ENCODE measurements at regions not wholly inside any gene's neighbourhood (a gene's known extent, or its start where the extent isn't known, plus 50 kb on each side); places are given as distances from the start of the nearest gene placed in this dataset.
"Not testable (repeated sequence)": the region's sequence is repeated elsewhere in the genome, so short reads cannot be mapped to it uniquely, and the experiment has no call there.

- peaks cover 0 to 9% (median 0%) of the 10 kb centered on the region in 12 donors for H3K9me3 ChIP-seq
- H3K4me3 ChIP-seq = no peak overlapping the region
- no peak for DNase-seq
- peak in 2 of 4 donors; percentile 29 to 31 for ATAC-seq
- intact Hi-C loops (cut with DNase I) = no loop called here
- no peaks in the 10 kb centered on the region for H3K27me3 ChIP-seq
- no peaks in the 10 kb centered on the region for H3K36me3 ChIP-seq
- no peak overlapping the region for H3K27ac ChIP-seq
- no peak for TF ChIP-seq POLR2A (IDR thresholded peaks at IDR 0.05)
- TF ChIP-seq, protein P1, sequence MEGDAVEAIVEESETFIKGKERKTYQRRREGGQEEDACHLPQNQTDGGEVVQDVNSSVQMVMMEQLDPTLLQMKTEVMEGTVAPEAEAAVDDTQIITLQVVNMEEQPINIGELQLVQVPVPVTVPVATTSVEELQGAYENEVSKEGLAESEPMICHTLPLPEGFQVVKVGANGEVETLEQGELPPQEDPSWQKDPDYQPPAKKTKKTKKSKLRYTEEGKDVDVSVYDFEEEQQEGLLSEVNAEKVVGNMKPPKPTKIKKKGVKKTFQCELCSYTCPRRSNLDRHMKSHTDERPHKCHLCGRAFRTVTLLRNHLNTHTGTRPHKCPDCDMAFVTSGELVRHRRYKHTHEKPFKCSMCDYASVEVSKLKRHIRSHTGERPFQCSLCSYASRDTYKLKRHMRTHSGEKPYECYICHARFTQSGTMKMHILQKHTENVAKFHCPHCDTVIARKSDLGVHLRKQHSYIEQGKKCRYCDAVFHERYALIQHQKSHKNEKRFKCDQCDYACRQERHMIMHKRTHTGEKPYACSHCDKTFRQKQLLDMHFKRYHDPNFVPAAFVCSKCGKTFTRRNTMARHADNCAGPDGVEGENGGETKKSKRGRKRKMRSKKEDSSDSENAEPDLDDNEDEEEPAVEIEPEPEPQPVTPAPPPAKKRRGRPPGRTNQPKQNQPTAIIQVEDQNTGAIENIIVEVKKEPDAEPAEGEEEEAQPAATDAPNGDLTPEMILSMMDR (IDR thresholded peaks at IDR 0.05) = no peak
- H3K4me1 ChIP-seq = no peaks in the 10 kb centered on the region
These were observed 131.1 kb upstream of the FIBIN start for GRCh38 chr11:26862801-26863200.

DNA sequence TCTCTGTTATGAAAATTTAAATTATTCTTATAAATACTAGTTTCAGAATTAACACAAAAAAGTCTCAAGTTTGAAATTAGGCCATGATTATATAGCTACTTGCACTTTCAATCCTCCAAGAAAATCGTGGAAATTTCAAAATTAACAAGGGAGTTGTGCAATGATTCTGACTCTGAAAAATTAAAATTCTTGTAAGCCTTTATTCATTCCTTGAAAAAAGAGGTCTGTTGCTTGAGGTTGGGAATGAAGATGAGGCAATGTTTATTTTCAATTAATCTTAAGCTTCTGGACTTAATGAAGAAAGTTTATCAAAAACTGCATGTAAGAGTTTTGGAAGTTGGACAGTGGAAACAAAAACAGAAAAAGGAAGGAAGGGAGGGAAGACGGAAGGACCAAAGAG lies 128.2 kb upstream of the FIBIN start:
- no peak for TF ChIP-seq POLR2A (IDR thresholded peaks at IDR 0.05)
- TF ChIP-seq, protein P1 (IDR thresholded peaks at IDR 0.05) = no peak
- no peak overlapping the region for H3K4me3 ChIP-seq
- no peaks in the 10 kb centered on the region for H3K27me3 ChIP-seq
- no peak for ATAC-seq
- WGBS, 4 donors = 61 to 74% (median 62%) methylated on average over 2 of the region's 2 CpGs
- H3K4me1 ChIP-seq = no peaks in the 10 kb centered on the region
- no peak for DNase-seq
- H3K36me3 ChIP-seq = no peaks in the 10 kb centered on the region
- peak overlapping the region in 2 of 12 donors; percentile 1 to 47 for H3K27ac ChIP-seq
- intact Hi-C loops (cut with DNase I) = no loop called here
- peaks cover 0 to 31% (median 1%) of the 10 kb centered on the region in 12 donors for H3K9me3 ChIP-seq

DNA sequence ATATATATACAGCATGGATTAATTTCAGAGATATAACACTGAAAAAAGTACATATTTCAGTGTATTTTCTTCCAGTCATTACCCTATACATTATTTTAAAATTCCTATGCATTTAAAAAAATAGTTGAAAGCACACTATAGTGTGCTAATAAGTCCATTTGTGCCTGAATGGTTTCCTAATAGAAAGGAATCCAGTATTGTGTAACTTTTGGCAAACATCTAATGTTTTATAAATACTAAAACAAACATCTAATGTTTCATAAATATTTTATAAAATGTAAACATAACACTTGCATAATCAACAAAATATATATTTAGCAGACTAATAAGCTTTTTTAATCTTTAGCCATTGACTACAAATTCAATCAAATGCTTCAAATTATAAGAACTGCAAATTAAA lies 126.6 kb upstream of the FIBIN start:
- no peaks in the 10 kb centered on the region for H3K4me1 ChIP-seq
- no peak for ATAC-seq
- H3K27me3 ChIP-seq = no peaks in the 10 kb centered on the region
- no peak overlapping the region for H3K27ac ChIP-seq
- H3K4me3 ChIP-seq = no peak overlapping the region
- H3K9me3 ChIP-seq = peaks cover 0 to 31% (median 1%) of the 10 kb centered on the region in 12 donors
- H3K36me3 ChIP-seq = no peaks in the 10 kb centered on the region
- no peak for TF ChIP-seq POLR2A (IDR thresholded peaks at IDR 0.05)
- TF ChIP-seq, protein P1 (IDR thresholded peaks at IDR 0.05) = no peak
- intact Hi-C loops (cut with DNase I) = no loop called here
- DNase-seq = no peak

GRCh38 chr11:26878959-26879581 lies 114.8 kb upstream of the FIBIN start:
- Histone ChIP-seq H3K4me3 (no peak overlapping the region), H3K36me3 (no peaks in the 10 kb centered on the region), H3K27me3 (no peaks in the 10 kb centered on the region), H3K4me1 (no peaks in the 10 kb centered on the region), H3K27ac (no peak overlapping the region), H3K9me3 (peaks cover 0 to 51% (median 16%) of the 10 kb centered on the region in 12 donors)
- DNase-seq = no peak
- WGBS, 4 donors = 58 to 66% (median 58%) methylated on average over 4 of the region's 4 CpGs
- no peak for ATAC-seq
- no peak for TF ChIP-seq POLR2A (IDR thresholded peaks at IDR 0.05)
- TF ChIP-seq, protein P1 (IDR thresholded peaks at IDR 0.05) = no peak
- intact Hi-C loops (cut with DNase I) = no loop called here

- H3K4me1 ChIP-seq; ATAC-seq; intact Hi-C loops (cut with DNase I); H3K27ac ChIP-seq; DNase-seq; H3K27me3 ChIP-seq; H3K36me3 ChIP-seq; H3K4me3 ChIP-seq: not testable (repeated sequence)
- WGBS, 4 donors = 84 to 89% (median 87%) methylated on average over 4 of the region's 4 CpGs
- H3K9me3 ChIP-seq = peaks cover 0 to 29% (median 13%) of the 10 kb centered on the region in 12 donors
These were observed 111.5 kb upstream of the FIBIN start for GRCh38 chr11:26882363-26882880.

All from heart left ventricle (tissue), 16 donors.